ENCODE measurements at regions not wholly inside any gene's neighbourhood (a gene's known extent, or its start where the extent isn't known, plus 50 kb on each side); places are given as distances from the start of the nearest gene placed in this dataset.
"Not testable (repeated sequence)": the region's sequence is repeated elsewhere in the genome, so short reads cannot be mapped to it uniquely, and the experiment has no call there.

- no peak for DNase-seq (ENCODE audit: low spot score)
These were observed 427.5 kb upstream of the TBL1XR1 start for GRCh38 chr3:177624528-177625495.

GRCh38 chr3:177626045-177626444, 428.8 kb upstream of the TBL1XR1 start:
- DNase-seq (ENCODE audit: low spot score) = no peak

GRCh38 chr3:177628095-177628719, 430.9 kb upstream of the TBL1XR1 start:
- DNase-seq (ENCODE audit: low spot score) = not testable (repeated sequence)

- no peak for DNase-seq (ENCODE audit: low spot score)
These were observed 432.0 kb upstream of the TBL1XR1 start for GRCh38 chr3:177629276-177629675.

GRCh38 chr3:177633671-177634207, 436.5 kb upstream of the TBL1XR1 start:
- DNase-seq (ENCODE audit: low spot score) = no peak

GRCh38 chr3:177635601-177636106, 438.4 kb upstream of the TBL1XR1 start:
- DNase-seq (ENCODE audit: low spot score) = not testable (repeated sequence)

GRCh38 chr3:177640319-177640965, 443.2 kb upstream of the TBL1XR1 start:
- DNase-seq (ENCODE audit: low spot score) = no peak

GRCh38 chr3:177641206-177641605, 443.9 kb upstream of the TBL1XR1 start:
- DNase-seq (ENCODE audit: low spot score) = no peak

GRCh38 chr3:177642042-177642803, 444.9 kb upstream of the TBL1XR1 start:
- no peak for DNase-seq (ENCODE audit: low spot score)

GRCh38 chr3:177642804-177643125, 445.5 kb upstream of the TBL1XR1 start:
- no peak for DNase-seq (ENCODE audit: low spot score)

- no peak for DNase-seq (ENCODE audit: low spot score)
These were observed 449.5 kb upstream of the TBL1XR1 start for GRCh38 chr3:177646749-177647148.

- no peak for DNase-seq (ENCODE audit: low spot score)
These were observed 450.1 kb upstream of the TBL1XR1 start for GRCh38 chr3:177647341-177647740.

- no peak for DNase-seq (ENCODE audit: low spot score)
These were observed 450.6 kb upstream of the TBL1XR1 start for GRCh38 chr3:177647876-177648275.

GRCh38 chr3:177652556-177653291, 455.4 kb upstream of the TBL1XR1 start:
- no peak for DNase-seq (ENCODE audit: low spot score)

GRCh38 chr3:177657243-177657642, 460.0 kb upstream of the TBL1XR1 start:
- DNase-seq (ENCODE audit: low spot score) = no peak

- no peak for DNase-seq (ENCODE audit: low spot score)
These were observed 461.1 kb upstream of the TBL1XR1 start for GRCh38 chr3:177658354-177658753.

- DNase-seq (ENCODE audit: low spot score) = not testable (repeated sequence)
These were observed 467.3 kb upstream of the TBL1XR1 start for GRCh38 chr3:177664380-177665103.

GRCh38 chr3:177665122-177665808, 468.0 kb upstream of the TBL1XR1 start:
- DNase-seq (ENCODE audit: low spot score) = no peak

- DNase-seq (ENCODE audit: low spot score) = no peak
These were observed 475.1 kb upstream of the TBL1XR1 start for GRCh38 chr3:177672252-177672911.
